Vagina (tissue), 2 donors: ENCODE measurements at regions not wholly inside any gene's neighbourhood (a gene's known extent, or its start where the extent isn't known, plus 50 kb on each side); places are given as distances from the start of the nearest gene placed in this dataset.

Source experiments
- POLR2A ChIP-seq, 2 donors: fragments of 450-650 bp; IDR thresholded peaks; one replicate each; pipeline ENCODE4 v1.6.1; 2017; ENCODE audit warnings: antibody characterized with exemption in 2 of 2, mild to moderate bottlenecking in 2 of 2, moderate library complexity in 2 of 2
- POLR2AphosphoS5 ChIP-seq, 2 donors: sonication (generic); formaldehyde crosslinking; IDR thresholded peaks; one replicate each; pipeline ENCODE4 v1.9.0; 2017; ENCODE audit warnings: antibody characterized with exemption in 2 of 2, mild to moderate bottlenecking in 2 of 2, low read depth in 1 of 2; ENCODE audit not compliant: insufficient read depth in 1 of 2
- TF ChIP-seq, protein P1 (sequence below), 3 experiments: fragments of 450-650 bp in 2 of 3; fragments of 200-600 bp in 1 of 3; sonication (generic) in 1 of 3; IDR thresholded peaks; one replicate each; pipeline ENCODE4 v1.5.1; 2017 to 2019; ENCODE audit warnings: antibody characterized with exemption in 3 of 3, mild to moderate bottlenecking in 2 of 3, moderate library complexity in 2 of 3

DNA sequence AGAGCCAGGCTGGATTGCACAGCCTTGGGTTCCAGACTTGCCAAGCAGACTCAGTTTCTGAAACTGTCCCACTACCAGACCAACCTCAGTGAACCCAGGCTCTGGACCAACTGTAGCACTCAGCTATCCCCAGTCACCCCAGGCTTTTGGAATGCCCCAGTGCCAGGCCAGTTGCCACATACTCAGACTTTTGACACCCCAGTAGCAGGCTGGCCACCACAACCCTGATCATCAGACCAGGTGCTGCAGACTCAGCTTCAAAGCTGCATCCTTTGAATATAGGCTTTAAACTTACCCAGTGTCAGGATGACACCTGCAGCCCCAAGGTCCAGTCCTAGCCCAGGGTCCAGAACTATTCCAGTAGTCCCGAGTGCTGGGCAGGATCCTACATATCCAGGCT is 1389.9 kb downstream of the ARAP2 start:
- TF ChIP-seq, protein P1, sequence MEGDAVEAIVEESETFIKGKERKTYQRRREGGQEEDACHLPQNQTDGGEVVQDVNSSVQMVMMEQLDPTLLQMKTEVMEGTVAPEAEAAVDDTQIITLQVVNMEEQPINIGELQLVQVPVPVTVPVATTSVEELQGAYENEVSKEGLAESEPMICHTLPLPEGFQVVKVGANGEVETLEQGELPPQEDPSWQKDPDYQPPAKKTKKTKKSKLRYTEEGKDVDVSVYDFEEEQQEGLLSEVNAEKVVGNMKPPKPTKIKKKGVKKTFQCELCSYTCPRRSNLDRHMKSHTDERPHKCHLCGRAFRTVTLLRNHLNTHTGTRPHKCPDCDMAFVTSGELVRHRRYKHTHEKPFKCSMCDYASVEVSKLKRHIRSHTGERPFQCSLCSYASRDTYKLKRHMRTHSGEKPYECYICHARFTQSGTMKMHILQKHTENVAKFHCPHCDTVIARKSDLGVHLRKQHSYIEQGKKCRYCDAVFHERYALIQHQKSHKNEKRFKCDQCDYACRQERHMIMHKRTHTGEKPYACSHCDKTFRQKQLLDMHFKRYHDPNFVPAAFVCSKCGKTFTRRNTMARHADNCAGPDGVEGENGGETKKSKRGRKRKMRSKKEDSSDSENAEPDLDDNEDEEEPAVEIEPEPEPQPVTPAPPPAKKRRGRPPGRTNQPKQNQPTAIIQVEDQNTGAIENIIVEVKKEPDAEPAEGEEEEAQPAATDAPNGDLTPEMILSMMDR (IDR thresholded peaks at IDR 0.05): no peak
- TF ChIP-seq POLR2AphosphoS5 (IDR thresholded peaks at IDR 0.05; ENCODE audit: insufficient read depth in 1 of 2, low read depth in 1 of 2) (no peak), POLR2A (IDR thresholded peaks at IDR 0.05) (no peak)
